Peyer's patch (tissue), 4 donors: ENCODE measurements at regions not wholly inside any gene's neighbourhood (a gene's known extent, or its start where the extent isn't known, plus 50 kb on each side); places are given as distances from the start of the nearest gene placed in this dataset.

Experiments used
- CTCF ChIP-seq, 6 experiments: fragments of 450-650 bp in 4 of 6; fragments of 200-600 bp in 2 of 6; sonication (generic) in 1 of 6; IDR thresholded peaks; one replicate each; pipeline ENCODE4 v1.5.1; 2017 to 2019; ENCODE audit warnings: antibody characterized with exemption in 6 of 6, mild to moderate bottlenecking in 3 of 6, moderate library complexity in 1 of 6
- POLR2A ChIP-seq, 2 donors: fragments of 450-650 bp; IDR thresholded peaks; one replicate each; pipeline ENCODE4 v1.5.1; 2017; ENCODE audit warnings: antibody characterized with exemption in 2 of 2, mild to moderate bottlenecking in 2 of 2, moderate library complexity in 2 of 2

- TF ChIP-seq CTCF (IDR thresholded peaks at IDR 0.05): no peak
- TF ChIP-seq POLR2A (IDR thresholded peaks at IDR 0.05): no peak
Measured at GRCh38 chr18:71529703-71530303, 1014.3 kb downstream of the CBLN2 start.
